OCI-LY3 (cell line): ENCODE measurements at regions not wholly inside any gene's neighbourhood (a gene's known extent, or its start where the extent isn't known, plus 50 kb on each side); places are given as distances from the start of the nearest gene placed in this dataset.

Experiments
- H2AFZ ChIP-seq: fragments of 200-600, 300-600 bp; shearing (Covaris generic); 2 replicates; pipeline ENCODE4 v1.6.0; 2014; ENCODE audit warnings: antibody characterized with exemption, low read depth, low read length
- H3K27ac ChIP-seq: fragments of 200-600, 300-600 bp; sonication (generic); 2 replicates; pipeline ENCODE4 v1.5.1; 2014; ENCODE audit warnings: mild to moderate bottlenecking, low read length, moderate library complexity, mixed read lengths
- H3K27me3 ChIP-seq: fragments of 200-600, 300-600 bp; sonication (generic); 2 replicates; pipeline ENCODE4 v1.6.1; 2014; ENCODE audit warnings: low read depth, low read length, mixed read lengths
- H3K36me3 ChIP-seq: fragments of 200-600, 300-600 bp; sonication (generic); replicated peaks from 2 replicates; pipeline ENCODE3; 2014; ENCODE audit warnings: low read depth, low read length, mixed read lengths
- H3K4me1 ChIP-seq: fragments of 300-600, 200-600 bp; sonication (generic); 2 replicates; pipeline ENCODE4 v1.6.1; 2014; ENCODE audit warnings: low read length, mixed read lengths
- H3K4me2 ChIP-seq: fragments of 200-600, 300-600 bp; sonication (generic); 2 replicates; pipeline ENCODE4 v1.6.1; 2014; ENCODE audit warnings: low read length, mixed read lengths
- H3K4me3 ChIP-seq: fragments of 300-600, 200-600 bp; sonication (generic); 2 replicates; pipeline ENCODE4 v1.5.1; 2014; ENCODE audit warnings: antibody characterized with exemption, mild to moderate bottlenecking, low read length, moderate library complexity
- H3K79me2 ChIP-seq: fragments of 300-600, 200-600 bp; shearing (Covaris generic); 2 replicates; pipeline ENCODE4 v1.6.1; 2014; ENCODE audit warnings: mild to moderate bottlenecking, low read length, mixed read lengths
- H3K9ac ChIP-seq: fragments of 300-600, 200-600 bp; shearing (Covaris generic); 2 replicates; pipeline ENCODE4 v1.6.0; 2014; ENCODE audit warnings: mild to moderate bottlenecking, low read length, moderate library complexity
- H3K9me3 ChIP-seq: fragments of 200-600, 300-600 bp; shearing (Covaris generic); 2 replicates; pipeline ENCODE4 v1.6.1; 2014; ENCODE audit warnings: low read length, mixed read lengths; ENCODE audit not compliant: insufficient read depth
- H4K20me1 ChIP-seq: fragments of 200-600, 300-600 bp; sonication (generic); 2 replicates; pipeline ENCODE4 v1.6.1; 2016; ENCODE audit warnings: low read length, mixed read lengths; ENCODE audit not compliant: insufficient read depth
- CTCF ChIP-seq: fragments of 200-600, 300-600 bp; sonication (generic); IDR thresholded peaks from 2 replicates; pipeline ENCODE4 v1.5.1; 2014; ENCODE audit warnings: antibody characterized with exemption, low read length, low read depth
- EZH2phosphoT487 ChIP-seq: fragments of 200-600 bp; shearing (Covaris generic); IDR thresholded peaks from 2 replicates; pipeline ENCODE4 v1.6.1; 2018; ENCODE audit warnings: antibody characterized with exemption, mixed run types, low read depth

- H3K4me2 ChIP-seq = no peak overlapping the region
- H3K27ac ChIP-seq = no peak overlapping the region
- no peaks in the 10 kb centered on the region for H3K4me1 ChIP-seq
- H3K36me3 ChIP-seq = no peaks in the 10 kb centered on the region
- no peak overlapping the region for H2AFZ ChIP-seq
- no peak for TF ChIP-seq EZH2phosphoT487
- no peak for TF ChIP-seq CTCF
- peaks cover 4% of the 10 kb centered on the region; the same call in 1 of the 2 replicates for H3K27me3 ChIP-seq
- H3K9me3 ChIP-seq = no peaks in the 10 kb centered on the region
- no peak overlapping the region for H3K4me3 ChIP-seq
- H4K20me1 ChIP-seq = no peaks in the 10 kb centered on the region
- H3K79me2 ChIP-seq = no peaks in the 10 kb centered on the region
- H3K9ac ChIP-seq = no peak overlapping the region
Measured at GRCh38 chr4:3708611-3709010, 57.6 kb upstream of the ADRA2C start.

GRCh38 chr4:3708103-3708510 is 58.1 kb upstream of the ADRA2C start:
- Histone ChIP-seq H4K20me1 (no peaks in the 10 kb centered on the region), H3K4me3 (no peak overlapping the region), H3K9ac (no peak overlapping the region), H3K36me3 (no peaks in the 10 kb centered on the region), H3K4me1 (no peaks in the 10 kb centered on the region), H2AFZ (no peak overlapping the region), H3K4me2 (no peak overlapping the region), H3K27ac (no peak overlapping the region), H3K79me2 (no peaks in the 10 kb centered on the region), H3K9me3 (no peaks in the 10 kb centered on the region), H3K27me3 (peaks cover 4% of the 10 kb centered on the region; the same call in 1 of the 2 replicates)
- TF ChIP-seq EZH2phosphoT487 (no peak), CTCF (no peak)

- Histone ChIP-seq H3K27me3 (peaks cover 4% of the 10 kb centered on the region; the same call in 1 of the 2 replicates), H2AFZ (no peak overlapping the region), H3K4me3 (no peak overlapping the region), H3K9ac (no peak overlapping the region), H3K27ac (no peak overlapping the region), H3K9me3 (no peaks in the 10 kb centered on the region), H3K4me2 (no peak overlapping the region), H3K36me3 (no peaks in the 10 kb centered on the region), H3K79me2 (no peaks in the 10 kb centered on the region), H4K20me1 (no peaks in the 10 kb centered on the region), H3K4me1 (no peaks in the 10 kb centered on the region)
- TF ChIP-seq EZH2phosphoT487 (no peak), CTCF (no peak)
Measured at GRCh38 chr4:3707423-3708102, 58.6 kb upstream of the ADRA2C start.

GRCh38 chr4:3706565-3707422 is 59.4 kb upstream of the ADRA2C start:
- Histone ChIP-seq H3K9ac (no peak overlapping the region), H3K4me3 (no peak overlapping the region), H2AFZ (no peak overlapping the region), H3K27ac (no peak overlapping the region), H3K79me2 (no peaks in the 10 kb centered on the region), H4K20me1 (no peaks in the 10 kb centered on the region), H3K4me1 (no peaks in the 10 kb centered on the region), H3K4me2 (no peak overlapping the region), H3K36me3 (no peaks in the 10 kb centered on the region), H3K9me3 (no peaks in the 10 kb centered on the region), H3K27me3 (peaks cover 4% of the 10 kb centered on the region; the same call in 1 of the 2 replicates)
- TF ChIP-seq EZH2phosphoT487 = no peak
- no peak for TF ChIP-seq CTCF
